Globus pallidus (tissue), 1 donor: ENCODE measurements at regions not wholly inside any gene's neighbourhood (a gene's known extent, or its start where the extent isn't known, plus 50 kb on each side); places are given as distances from the start of the nearest gene placed in this dataset.

ENCODE experiments used
- DNase-seq: peaks from one replicate; pipeline ENCODE4 v3.0.0-alpha.2; 2015; ENCODE audit warnings: low spot score

- DNase-seq = no peak
These were observed 128.7 kb upstream of the ATP6AP2 start for GRCh38 chrX:40452031-40452430.

- no peak for DNase-seq
These were observed 130.6 kb upstream of the ATP6AP2 start for GRCh38 chrX:40449956-40450706.

- DNase-seq = no peak
These were observed 131.4 kb upstream of the ATP6AP2 start for GRCh38 chrX:40449396-40449795.

GRCh38 chrX:40448793-40449192 is 132.0 kb upstream of the ATP6AP2 start:
- no peak for DNase-seq

- DNase-seq = no peak
These were observed 133.8 kb upstream of the ATP6AP2 start for GRCh38 chrX:40446921-40447320.

- DNase-seq = no peak
These were observed 135.1 kb upstream of the ATP6AP2 start for GRCh38 chrX:40445691-40446090.

- DNase-seq = no peak
These were observed 135.8 kb upstream of the ATP6AP2 start for GRCh38 chrX:40444798-40445496.

- no peak for DNase-seq
These were observed 136.6 kb upstream of the ATP6AP2 start for GRCh38 chrX:40444133-40444532.

GRCh38 chrX:40440866-40441265 is 139.9 kb upstream of the ATP6AP2 start:
- peak; percentile 24 for DNase-seq

GRCh38 chrX:40439625-40440532 is 140.9 kb upstream of the ATP6AP2 start:
- DNase-seq = no peak

GRCh38 chrX:40437348-40437747 is 143.4 kb upstream of the ATP6AP2 start:
- DNase-seq = no peak

- peak; percentile 79 for DNase-seq
These were observed 145.8 kb upstream of the ATP6AP2 start for GRCh38 chrX:40434947-40435346.

GRCh38 chrX:40434443-40434842 is 146.3 kb upstream of the ATP6AP2 start:
- no peak for DNase-seq

GRCh38 chrX:40433160-40433559 is 147.6 kb upstream of the ATP6AP2 start:
- no peak for DNase-seq

GRCh38 chrX:40424259-40424658 is 156.5 kb upstream of the ATP6AP2 start:
- DNase-seq = no peak

- DNase-seq = no peak
These were observed 157.5 kb upstream of the ATP6AP2 start for GRCh38 chrX:40423299-40423698.

GRCh38 chrX:40422021-40422420 is 158.7 kb upstream of the ATP6AP2 start:
- DNase-seq = no peak

- DNase-seq = peak; percentile 87
These were observed 159.7 kb upstream of the ATP6AP2 start for GRCh38 chrX:40420899-40421729.

- DNase-seq = no peak
These were observed 162.0 kb upstream of the ATP6AP2 start for GRCh38 chrX:40418813-40419195.

GRCh38 chrX:40418146-40418812 is 162.5 kb upstream of the ATP6AP2 start:
- no peak for DNase-seq

- no peak for DNase-seq
These were observed 165.1 kb upstream of the ATP6AP2 start for GRCh38 chrX:40415675-40416074.
